Effector memory CD8-positive, alpha-beta T cell (primary cell): ENCODE measurements at regions not wholly inside any gene's neighbourhood (a gene's known extent, or its start where the extent isn't known, plus 50 kb on each side); places are given as distances from the start of the nearest gene placed in this dataset.

Experiments
- ATAC-seq: fragments of 150-1000 bp; cut with Tn5 transposase; replicated peaks from 2 replicates; pipeline ENCODE4 v1.10.0; 2021; ENCODE audit warnings: mild to moderate bottlenecking, moderate library complexity
- DNase-seq, 3 experiments: peaks; one replicate each; pipeline ENCODE4 v3.0.0; 2021
- H3K27ac Mint-ChIP-seq, 2 donors: one replicate each; pipeline ENCODE4 v1.8.0; 2022; ENCODE audit warnings: mild to moderate bottlenecking in 2 of 2, mixed read lengths in 2 of 2, moderate library complexity in 2 of 2
- H3K27me3 Mint-ChIP-seq, 2 donors: one replicate each; pipeline ENCODE4 v1.8.0; 2022; ENCODE audit warnings: mixed read lengths in 2 of 2
- H3K36me3 Mint-ChIP-seq: one replicate; pipeline ENCODE4 v1.8.0; 2022; ENCODE audit warnings: mild to moderate bottlenecking, moderate library complexity, mixed read lengths; ENCODE audit not compliant: insufficient read depth
- H3K4me1 Mint-ChIP-seq, 2 donors: one replicate each; pipeline ENCODE4 v1.8.0; 2022; ENCODE audit warnings: low read depth in 2 of 2, mixed read lengths in 2 of 2
- H3K4me3 Mint-ChIP-seq, 2 donors: one replicate each; pipeline ENCODE4 v1.8.0; 2022; ENCODE audit warnings: mild to moderate bottlenecking in 2 of 2, mixed read lengths in 2 of 2, moderate library complexity in 2 of 2
- H3K9me3 Mint-ChIP-seq, 2 donors: one replicate each; pipeline ENCODE4 v1.8.0; 2022; ENCODE audit warnings: mixed read lengths in 2 of 2

- no peaks in the 10 kb centered on the region for H3K36me3 Mint-ChIP-seq
- H3K9me3 Mint-ChIP-seq: no peaks in the 10 kb centered on the region
- ATAC-seq (no peak), DNase-seq (no peak)
- no peak overlapping the region for H3K27ac Mint-ChIP-seq
- no peaks in the 10 kb centered on the region for H3K4me1 Mint-ChIP-seq
- no peak overlapping the region for H3K4me3 Mint-ChIP-seq
- peaks cover 0 to 23% of the 10 kb centered on the region in 2 donors for H3K27me3 Mint-ChIP-seq
These were observed 57.8 kb upstream of the RGPD5 start for GRCh38 chr2:109736177-109736827.
